ENCODE measurements at regions not wholly inside any gene's neighbourhood (a gene's known extent, or its start where the extent isn't known, plus 50 kb on each side); places are given as distances from the start of the nearest gene placed in this dataset.

GRCh38 chr2:238644095-238645081 is 203.5 kb upstream of the TWIST2 start:
- TF ChIP-seq, protein P1, sequence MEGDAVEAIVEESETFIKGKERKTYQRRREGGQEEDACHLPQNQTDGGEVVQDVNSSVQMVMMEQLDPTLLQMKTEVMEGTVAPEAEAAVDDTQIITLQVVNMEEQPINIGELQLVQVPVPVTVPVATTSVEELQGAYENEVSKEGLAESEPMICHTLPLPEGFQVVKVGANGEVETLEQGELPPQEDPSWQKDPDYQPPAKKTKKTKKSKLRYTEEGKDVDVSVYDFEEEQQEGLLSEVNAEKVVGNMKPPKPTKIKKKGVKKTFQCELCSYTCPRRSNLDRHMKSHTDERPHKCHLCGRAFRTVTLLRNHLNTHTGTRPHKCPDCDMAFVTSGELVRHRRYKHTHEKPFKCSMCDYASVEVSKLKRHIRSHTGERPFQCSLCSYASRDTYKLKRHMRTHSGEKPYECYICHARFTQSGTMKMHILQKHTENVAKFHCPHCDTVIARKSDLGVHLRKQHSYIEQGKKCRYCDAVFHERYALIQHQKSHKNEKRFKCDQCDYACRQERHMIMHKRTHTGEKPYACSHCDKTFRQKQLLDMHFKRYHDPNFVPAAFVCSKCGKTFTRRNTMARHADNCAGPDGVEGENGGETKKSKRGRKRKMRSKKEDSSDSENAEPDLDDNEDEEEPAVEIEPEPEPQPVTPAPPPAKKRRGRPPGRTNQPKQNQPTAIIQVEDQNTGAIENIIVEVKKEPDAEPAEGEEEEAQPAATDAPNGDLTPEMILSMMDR (IDR thresholded peaks at IDR 0.05), result no peak
- TF ChIP-seq POLR2A (IDR thresholded peaks at IDR 0.05), result no peak
